ENCODE measurements at regions not wholly inside any gene's neighbourhood (a gene's known extent, or its start where the extent isn't known, plus 50 kb on each side); places are given as distances from the start of the nearest gene placed in this dataset.

- no peak overlapping the region for H3K4me3 ChIP-seq (ENCODE audit: low read length)
- no peaks in the 10 kb centered on the region for H4K20me1 ChIP-seq (ENCODE audit: insufficient read depth, low read length)
- no peak overlapping the region for H3K9ac ChIP-seq (ENCODE audit: low read length)
- H2AFZ ChIP-seq (ENCODE audit: low read length): no peak overlapping the region
- H3K79me2 ChIP-seq (ENCODE audit: low read length): no peaks in the 10 kb centered on the region
- no peaks in the 10 kb centered on the region for H3F3A ChIP-seq (ENCODE audit: insufficient read depth, low read length)
- DNase-seq: no peak
- no peak overlapping the region for H3K4me2 ChIP-seq (ENCODE audit: low read depth, low read length)
- no peaks in the 10 kb centered on the region for H3K4me1 ChIP-seq (ENCODE audit: low read length)
- H3K36me3 ChIP-seq (replicated peaks; ENCODE audit: insufficient read depth, low read length): no peaks in the 10 kb centered on the region
- H3K27ac ChIP-seq (ENCODE audit: low read length): no peak overlapping the region
- H3K9me3 ChIP-seq (replicated peaks; ENCODE audit: insufficient read depth, low read length): no peaks in the 10 kb centered on the region
- no peaks in the 10 kb centered on the region for H3K9me2 ChIP-seq (replicated peaks; ENCODE audit: insufficient read depth, low read length)
- H3K27me3 ChIP-seq (replicated peaks; ENCODE audit: insufficient read depth, low read length): no peaks in the 10 kb centered on the region
- TF ChIP-seq EZH2phosphoT487 (IDR thresholded peaks at IDR 0.05; ENCODE audit: low read length) (no peak), EZH2 (optimal IDR thresholded peaks at IDR 0.05; ENCODE audit: low read depth, low read length) (no peak), CTCF (IDR thresholded peaks at IDR 0.05; ENCODE audit: low read length) (no peak)
These were observed 250.4 kb upstream of the SMIM21 start for GRCh38 chr18:75677696-75678455.

DNA sequence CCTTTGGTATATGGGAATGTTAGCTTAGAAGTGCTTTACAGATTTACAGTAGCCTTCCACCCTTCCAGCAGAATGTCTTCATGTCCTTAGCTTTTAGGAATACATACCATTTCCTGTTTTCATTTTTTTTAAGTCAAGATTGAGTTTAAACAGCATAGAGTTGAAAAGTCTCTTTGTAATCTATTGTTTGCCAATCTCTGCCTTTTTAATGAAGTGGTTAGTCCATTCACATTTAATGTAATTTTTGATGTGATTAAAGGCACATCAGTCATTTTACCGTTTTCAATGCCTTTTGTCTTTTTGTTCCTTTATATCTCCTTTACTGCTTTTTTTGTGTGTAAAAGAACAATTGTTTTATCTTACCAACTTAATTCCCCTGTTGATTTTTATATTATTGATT, 233.4 kb upstream of the SMIM21 start:
- no peak overlapping the region for H3K4me3 ChIP-seq (ENCODE audit: low read length)
- no peaks in the 10 kb centered on the region for H3F3A ChIP-seq (ENCODE audit: insufficient read depth, low read length)
- H3K9ac ChIP-seq (ENCODE audit: low read length): no peak overlapping the region
- no peaks in the 10 kb centered on the region for H3K4me1 ChIP-seq (ENCODE audit: low read length)
- no peaks in the 10 kb centered on the region for H4K20me1 ChIP-seq (ENCODE audit: insufficient read depth, low read length)
- H3K36me3 ChIP-seq (replicated peaks; ENCODE audit: insufficient read depth, low read length): no peaks in the 10 kb centered on the region
- no peak overlapping the region for H2AFZ ChIP-seq (ENCODE audit: low read length)
- H3K79me2 ChIP-seq (ENCODE audit: low read length): no peaks in the 10 kb centered on the region
- DNase-seq: no peak
- no peaks in the 10 kb centered on the region for H3K9me2 ChIP-seq (replicated peaks; ENCODE audit: insufficient read depth, low read length)
- H3K27ac ChIP-seq (ENCODE audit: low read length): no peak overlapping the region
- TF ChIP-seq EZH2 (optimal IDR thresholded peaks at IDR 0.05; ENCODE audit: low read depth, low read length) (no peak), CTCF (IDR thresholded peaks at IDR 0.05; ENCODE audit: low read length) (no peak), EZH2phosphoT487 (IDR thresholded peaks at IDR 0.05; ENCODE audit: low read length) (no peak)
- no peak overlapping the region for H3K4me2 ChIP-seq (ENCODE audit: low read depth, low read length)
- no peaks in the 10 kb centered on the region for H3K27me3 ChIP-seq (replicated peaks; ENCODE audit: insufficient read depth, low read length)
- no peaks in the 10 kb centered on the region for H3K9me3 ChIP-seq (replicated peaks; ENCODE audit: insufficient read depth, low read length)

DNA sequence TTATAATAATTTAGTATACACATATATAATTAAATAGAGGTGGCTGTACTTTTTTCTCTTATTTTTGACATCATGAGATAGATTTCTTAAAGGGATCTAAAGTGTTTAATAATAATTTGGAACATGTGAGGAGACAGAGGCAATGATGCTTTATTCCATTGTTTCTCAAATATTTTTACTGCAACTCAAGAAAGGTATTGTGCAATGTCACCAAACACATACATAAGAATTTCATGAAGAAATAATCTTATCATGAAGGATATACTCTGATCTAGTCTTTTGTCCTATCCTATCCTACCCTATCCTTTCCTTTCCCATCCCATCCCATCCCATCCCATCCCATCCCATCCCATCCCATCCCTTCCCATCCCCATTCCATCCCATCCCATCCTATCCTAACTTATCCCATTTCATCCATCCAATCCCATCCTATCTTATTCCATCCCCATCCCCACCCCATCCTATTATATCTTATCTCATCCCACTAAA, 232.1 kb upstream of the SMIM21 start:
- Histone ChIP-seq H3K4me1 (ENCODE audit: low read length) (no peaks in the 10 kb centered on the region), H3K79me2 (ENCODE audit: low read length) (no peaks in the 10 kb centered on the region), H3K4me2 (ENCODE audit: low read depth, low read length) (no peak overlapping the region), H3K36me3 (replicated peaks; ENCODE audit: insufficient read depth, low read length) (no peaks in the 10 kb centered on the region), H3K9me3 (replicated peaks; ENCODE audit: insufficient read depth, low read length) (no peaks in the 10 kb centered on the region), H3K27me3 (replicated peaks; ENCODE audit: insufficient read depth, low read length) (no peaks in the 10 kb centered on the region), H3K9me2 (replicated peaks; ENCODE audit: insufficient read depth, low read length) (no peaks in the 10 kb centered on the region), H3F3A (ENCODE audit: insufficient read depth, low read length) (no peaks in the 10 kb centered on the region), H2AFZ (ENCODE audit: low read length) (no peak overlapping the region), H4K20me1 (ENCODE audit: insufficient read depth, low read length) (no peaks in the 10 kb centered on the region), H3K9ac (ENCODE audit: low read length) (no peak overlapping the region), H3K4me3 (ENCODE audit: low read length) (no peak overlapping the region), H3K27ac (ENCODE audit: low read length) (no peak overlapping the region)
- no peak for DNase-seq
- TF ChIP-seq CTCF (IDR thresholded peaks at IDR 0.05; ENCODE audit: low read length): no peak
- no peak for TF ChIP-seq EZH2phosphoT487 (IDR thresholded peaks at IDR 0.05; ENCODE audit: low read length)
- no peak for TF ChIP-seq EZH2 (optimal IDR thresholded peaks at IDR 0.05; ENCODE audit: low read depth, low read length)
